HG03520 (cell line): ENCODE measurements at regions not wholly inside any gene's neighbourhood (a gene's known extent, or its start where the extent isn't known, plus 50 kb on each side); places are given as distances from the start of the nearest gene placed in this dataset.
"Not testable (repeated sequence)": the region's sequence is repeated elsewhere in the genome, so short reads cannot be mapped to it uniquely, and the experiment has no call there.

Source experiments
- ATAC-seq: cut with Tn5 transposase; IDR thresholded peaks from one replicate; pipeline ENCODE4 v1.9.1; 2021; ENCODE audit warnings: mild to moderate bottlenecking, moderate library complexity; ENCODE audit not compliant: unreplicated experiment

- no peak for ATAC-seq
These were observed 500.1 kb upstream of the MARCKS start for GRCh38 chr6:113357041-113357440.

- ATAC-seq = no peak
These were observed 499.0 kb upstream of the MARCKS start for GRCh38 chr6:113358063-113358583.

GRCh38 chr6:113359155-113360140 lies 497.7 kb upstream of the MARCKS start:
- no peak for ATAC-seq

- ATAC-seq = no peak
These were observed 496.0 kb upstream of the MARCKS start for GRCh38 chr6:113361014-113361645.

GRCh38 chr6:113362301-113363047 lies 494.7 kb upstream of the MARCKS start:
- no peak for ATAC-seq

- ATAC-seq = no peak
These were observed 493.9 kb upstream of the MARCKS start for GRCh38 chr6:113363048-113363798.

DNA sequence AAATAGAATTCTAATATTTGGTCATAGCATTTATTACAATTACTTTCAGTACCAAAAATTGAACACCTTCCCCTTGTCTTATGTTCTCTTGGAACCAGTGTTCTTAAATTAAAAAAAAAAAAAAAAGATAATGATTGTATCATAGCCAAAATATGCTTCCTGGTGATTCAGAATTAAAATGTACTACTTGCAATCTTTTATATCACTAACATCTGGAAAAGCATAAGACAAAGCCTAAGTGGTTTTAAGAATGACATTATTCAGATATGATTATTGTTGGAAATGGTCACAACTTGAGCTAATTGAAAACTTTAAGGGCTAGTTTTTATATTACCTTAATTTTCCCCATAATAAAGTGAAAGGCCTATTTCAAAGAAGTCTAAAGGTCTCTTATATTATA lies 493.3 kb upstream of the MARCKS start:
- ATAC-seq = no peak

DNA sequence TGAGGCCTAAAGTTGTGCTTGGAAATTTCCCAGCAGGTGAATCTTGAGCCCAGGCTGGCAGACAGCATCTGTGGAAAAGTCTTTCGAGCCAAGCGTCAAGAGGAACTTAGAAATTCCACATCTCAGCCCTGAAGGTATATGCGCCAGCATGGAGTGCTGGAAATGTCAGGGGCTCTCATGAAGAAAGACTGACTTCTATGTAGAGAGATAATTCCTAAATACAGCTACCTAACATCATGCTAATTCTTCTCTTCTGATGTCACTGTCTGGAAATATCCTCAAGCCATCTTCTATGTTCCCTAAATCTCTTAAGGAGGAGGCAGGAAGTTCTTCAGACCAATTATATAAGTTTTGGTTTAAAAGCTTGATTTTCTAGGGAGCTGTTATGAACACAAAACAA lies 492.4 kb upstream of the MARCKS start:
- ATAC-seq = no peak

- ATAC-seq = no peak
These were observed 492.0 kb upstream of the MARCKS start for GRCh38 chr6:113365191-113365590.

- ATAC-seq = no peak
These were observed 490.6 kb upstream of the MARCKS start for GRCh38 chr6:113366505-113366904.

DNA sequence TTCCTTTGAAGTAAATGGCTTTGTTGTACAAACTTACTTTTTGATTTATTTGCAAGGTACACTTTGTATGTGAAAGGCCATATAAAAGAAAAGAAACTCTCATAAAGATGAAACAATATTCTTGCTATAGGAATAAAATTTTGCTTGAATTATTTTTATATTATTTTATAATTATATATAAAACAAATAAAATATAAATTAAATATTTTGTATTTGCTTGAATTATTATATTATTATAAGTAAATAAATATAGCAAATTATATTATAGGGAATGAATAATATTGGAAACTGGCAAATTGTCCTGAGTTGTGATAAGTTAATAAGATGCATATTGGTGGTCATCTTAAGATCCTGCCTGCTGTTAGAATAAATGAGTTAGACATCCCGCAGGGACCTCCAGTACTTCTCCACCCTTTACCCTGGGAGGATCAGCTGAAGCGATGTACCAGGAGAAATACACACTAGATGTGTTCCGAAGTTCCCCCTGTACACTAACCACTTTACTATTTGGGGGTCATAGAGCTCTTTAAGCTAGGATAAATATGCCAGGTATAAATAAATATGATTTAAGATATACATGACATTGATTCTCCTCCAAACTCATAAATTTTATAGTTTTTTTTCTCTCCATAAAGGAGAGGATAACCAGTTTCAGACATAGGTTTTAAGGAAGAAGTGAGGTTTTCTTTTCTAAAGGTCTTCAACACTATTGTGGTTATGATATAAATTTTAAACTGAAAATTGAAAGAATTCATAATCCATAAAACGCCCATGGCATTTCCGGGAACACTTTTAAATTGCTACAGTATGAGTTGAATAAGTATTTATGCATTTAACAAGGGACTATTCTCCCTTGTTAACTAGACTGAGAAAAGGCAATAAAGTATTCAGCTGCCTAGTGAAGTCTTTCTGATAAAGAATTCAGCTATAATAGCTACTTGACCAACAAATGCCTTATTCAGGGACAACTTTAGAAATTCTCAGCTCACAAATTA lies 486.3 kb upstream of the MARCKS start:
- no peak for ATAC-seq

GRCh38 chr6:113375466-113375865 lies 481.7 kb upstream of the MARCKS start:
- ATAC-seq = not testable (repeated sequence)

GRCh38 chr6:113375950-113376846 lies 480.9 kb upstream of the MARCKS start:
- no peak for ATAC-seq

DNA sequence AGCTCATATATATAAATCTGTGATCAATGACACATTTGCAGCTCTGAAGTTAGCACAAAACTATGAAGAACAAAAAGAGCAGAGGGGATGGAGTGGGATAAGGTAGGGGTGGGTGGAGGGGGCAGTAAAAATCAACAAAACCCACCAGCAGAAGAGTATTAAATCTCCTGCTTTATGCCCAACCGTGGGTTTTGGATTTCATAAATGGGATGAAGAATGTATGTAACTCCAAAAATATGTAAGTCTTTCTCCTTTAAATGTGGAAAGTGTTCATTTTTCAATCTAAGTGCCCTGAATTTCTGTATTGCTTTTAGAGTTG lies 480.3 kb upstream of the MARCKS start:
- no peak for ATAC-seq

DNA sequence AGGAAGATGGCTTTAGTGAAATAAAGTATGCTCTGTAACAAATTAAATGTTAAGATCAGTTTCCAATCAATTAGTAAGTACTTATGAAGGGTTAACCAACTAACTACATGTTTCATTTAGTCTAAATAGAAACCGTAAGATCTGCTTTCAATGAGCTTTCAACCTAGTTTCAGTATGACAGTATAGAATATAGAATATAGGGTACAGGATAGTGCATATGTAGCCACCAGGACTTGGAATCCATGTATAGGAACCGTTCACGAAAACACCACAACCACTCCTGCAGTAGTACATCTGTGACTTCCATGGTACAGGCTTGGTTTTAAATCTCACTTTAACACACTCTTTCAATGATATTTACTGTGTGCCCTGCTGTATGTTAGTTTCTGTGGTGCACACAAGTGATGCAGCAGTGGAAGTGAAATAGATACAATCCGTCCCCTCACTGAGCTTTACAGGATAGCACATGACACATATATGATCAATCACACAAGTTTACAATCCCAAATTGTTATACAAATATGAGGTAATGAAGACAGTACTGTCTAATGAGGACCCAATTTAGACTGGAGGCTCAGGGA lies 479.7 kb upstream of the MARCKS start:
- peak; percentile 51 for ATAC-seq

- ATAC-seq = no peak
These were observed 476.6 kb upstream of the MARCKS start for GRCh38 chr6:113380591-113380990.

DNA sequence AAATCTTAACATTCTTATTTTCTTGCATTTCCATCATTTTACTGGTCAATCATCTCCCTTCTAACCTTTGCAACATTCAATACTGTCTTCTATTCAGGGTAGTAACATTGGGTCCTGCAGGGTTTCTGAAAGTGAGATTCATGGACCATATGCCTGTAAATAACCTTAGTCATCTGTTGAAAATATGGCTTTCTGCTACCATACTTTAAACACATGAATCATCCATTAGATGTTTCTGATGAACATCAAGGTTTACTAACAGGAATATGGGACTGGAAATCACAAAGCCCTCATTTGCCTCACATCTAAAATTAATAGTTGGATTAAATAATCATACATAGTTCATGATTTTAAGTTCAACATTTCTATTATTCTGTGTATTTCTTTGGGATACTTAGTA lies 475.9 kb upstream of the MARCKS start:
- no peak for ATAC-seq

- ATAC-seq = peak; percentile 81
These were observed 475.2 kb upstream of the MARCKS start for GRCh38 chr6:113381959-113382358.
